ENCODE measurements at regions not wholly inside any gene's neighbourhood (a gene's known extent, or its start where the extent isn't known, plus 50 kb on each side); places are given as distances from the start of the nearest gene placed in this dataset.
"Not testable (repeated sequence)": the region's sequence is repeated elsewhere in the genome, so short reads cannot be mapped to it uniquely, and the experiment has no call there.

DNA sequence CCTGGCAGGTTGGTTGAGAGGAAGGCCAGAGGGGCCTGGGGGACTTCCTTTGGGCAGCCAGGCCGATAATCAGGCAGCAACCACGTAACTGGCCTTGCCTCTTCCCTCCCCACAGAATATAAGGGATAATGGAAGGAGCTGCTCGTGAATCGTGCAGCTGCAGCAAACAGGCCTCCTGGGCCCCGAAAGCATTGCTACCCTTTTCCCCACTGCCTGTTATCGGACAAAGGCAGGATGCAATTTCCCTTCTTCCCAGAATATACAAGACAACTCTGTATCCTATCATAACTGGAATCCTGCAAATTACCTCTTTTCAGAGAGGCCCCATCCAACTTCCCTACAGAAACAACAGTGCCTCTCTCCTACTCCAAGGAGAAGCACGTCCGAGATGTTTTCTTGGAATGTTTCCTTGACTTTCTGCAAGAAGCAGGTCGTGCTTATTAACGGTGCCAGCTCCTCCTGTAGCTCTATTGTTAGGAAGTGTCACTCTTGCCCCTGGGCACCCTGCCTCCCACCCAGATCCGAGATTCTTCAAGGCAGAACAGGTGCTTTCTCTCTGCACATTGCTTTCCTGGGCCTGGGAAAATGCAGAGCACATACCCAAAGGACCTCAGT lies 106.0 kb upstream of the TIAM1 start:
- no peak for DNase-seq

DNA sequence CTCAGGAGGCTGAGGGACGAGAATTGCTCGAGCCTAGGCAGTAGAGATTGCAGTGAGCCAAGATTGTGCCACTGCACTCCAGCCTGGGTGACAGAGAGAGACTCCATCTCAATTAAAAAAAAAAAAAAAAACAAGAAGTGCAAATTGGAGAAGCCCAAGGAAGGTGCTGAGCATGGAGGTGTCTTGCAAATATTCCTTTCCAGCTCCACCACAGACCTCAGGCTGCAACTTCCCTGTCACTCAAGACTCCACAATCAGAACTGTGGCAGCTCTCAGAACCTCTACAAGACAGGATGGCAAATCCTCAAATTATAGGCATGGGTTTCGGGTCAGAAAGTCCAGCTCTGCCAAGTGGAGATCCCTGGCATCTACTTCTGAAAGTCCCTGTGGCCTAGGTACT lies 104.4 kb upstream of the TIAM1 start:
- no peak for DNase-seq

- peak; percentile 38 for DNase-seq
These were observed 103.4 kb upstream of the TIAM1 start for GRCh38 chr21:31447505-31447904.

DNA sequence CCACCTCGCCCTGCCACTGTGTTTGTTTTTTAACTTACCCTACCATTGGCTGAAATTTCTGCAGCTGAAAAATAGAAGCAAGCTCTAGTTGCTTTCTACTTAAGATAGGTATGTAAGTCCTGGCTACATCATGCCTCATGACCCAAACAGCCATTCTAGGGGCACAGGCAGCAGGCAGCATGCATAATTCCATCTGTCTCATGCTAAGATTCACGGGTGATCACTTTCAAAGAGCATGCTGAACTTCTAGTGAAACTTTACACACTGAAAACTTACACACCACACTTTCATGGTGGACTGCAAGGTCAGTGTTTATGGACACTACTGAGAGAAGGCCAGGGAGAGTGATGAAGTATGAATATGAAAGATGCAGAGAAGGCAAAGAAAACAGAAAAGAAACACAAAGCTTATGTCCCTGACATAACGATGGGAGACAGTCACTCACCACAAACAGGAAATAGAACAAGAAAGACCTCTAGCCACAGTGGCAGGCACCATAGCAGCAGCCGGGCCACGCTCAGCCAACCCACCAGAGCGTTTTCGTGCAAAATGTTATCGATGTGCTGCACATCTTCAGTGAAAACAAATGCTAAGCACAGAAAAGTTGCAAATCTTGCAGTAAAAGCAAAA lies 102.3 kb upstream of the TIAM1 start:
- no peak for DNase-seq

DNA sequence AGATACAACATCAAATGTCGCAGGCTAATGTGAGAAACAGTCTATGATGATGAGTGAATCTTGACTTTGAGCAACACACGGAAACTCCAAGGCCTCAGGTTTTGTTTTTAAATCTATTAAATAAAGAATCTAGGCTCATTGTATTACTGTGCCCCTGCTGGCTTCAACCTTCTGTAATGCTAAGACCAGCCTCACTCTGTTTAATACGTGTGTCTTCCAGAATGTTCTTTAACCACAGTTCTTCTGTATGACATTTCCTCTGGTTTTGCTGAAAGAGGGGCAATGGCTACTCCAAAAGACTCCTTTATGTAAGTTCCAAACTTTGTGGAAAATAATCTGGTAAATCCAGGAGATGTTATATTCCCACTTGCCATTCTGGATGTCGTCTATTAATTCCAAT lies 101.1 kb upstream of the TIAM1 start:
- no peak for DNase-seq

DNA sequence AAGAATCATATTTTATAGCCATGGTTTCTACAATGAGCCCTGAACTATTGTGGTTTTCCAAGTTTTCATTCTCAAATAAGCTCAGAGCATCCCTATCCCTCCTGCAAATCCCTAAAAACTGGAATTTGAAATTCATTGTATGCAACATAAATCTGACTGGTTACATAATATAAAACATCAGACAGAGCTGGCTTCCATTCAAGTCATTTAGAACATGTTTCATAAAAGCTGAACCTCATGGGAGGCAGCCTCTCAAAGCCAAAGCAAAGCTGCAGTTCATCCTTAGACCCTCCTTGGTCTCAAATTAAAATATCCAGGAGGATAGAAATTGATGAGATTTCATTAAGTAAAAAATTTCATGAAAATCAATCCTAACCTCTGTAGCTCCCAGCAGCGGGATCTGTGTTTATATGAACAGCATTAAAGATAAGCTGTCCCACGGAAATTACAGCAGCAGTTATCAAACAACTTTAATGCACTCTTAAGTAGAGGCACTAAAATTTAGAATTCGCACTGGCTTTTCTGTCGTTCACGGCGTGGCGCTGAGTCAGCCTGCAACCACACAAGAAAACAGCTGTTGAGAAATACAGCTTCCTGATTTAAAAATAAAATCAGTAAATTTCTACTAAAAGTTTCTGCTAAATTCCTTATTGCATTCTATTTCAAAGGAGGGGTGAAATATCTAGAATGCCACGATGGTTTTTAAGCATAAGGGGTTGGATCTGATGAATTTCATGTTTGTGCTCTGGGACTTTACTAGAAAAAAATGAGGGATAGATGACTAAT lies 99.9 kb upstream of the TIAM1 start:
- DNase-seq: peak; percentile 41

DNA sequence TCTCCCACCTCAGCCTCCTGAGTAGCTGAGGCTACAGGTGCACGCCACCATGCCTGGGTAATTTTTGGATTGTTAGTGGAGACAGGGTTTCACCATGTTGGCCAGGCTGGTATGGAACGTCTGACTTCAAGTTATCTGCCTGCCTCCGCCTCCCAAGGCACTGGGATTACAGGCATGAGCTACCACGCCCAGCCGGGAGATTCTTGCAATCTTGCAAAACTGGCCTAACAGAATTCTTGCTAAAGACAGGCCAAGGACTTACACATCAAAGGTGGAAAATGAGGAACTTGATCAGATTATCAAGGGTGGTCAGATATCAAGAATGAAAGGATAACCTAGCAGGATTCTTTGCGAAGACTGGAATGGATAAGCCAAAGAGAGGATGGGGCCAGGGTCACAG lies 98.3 kb upstream of the TIAM1 start:
- DNase-seq: no peak

DNA sequence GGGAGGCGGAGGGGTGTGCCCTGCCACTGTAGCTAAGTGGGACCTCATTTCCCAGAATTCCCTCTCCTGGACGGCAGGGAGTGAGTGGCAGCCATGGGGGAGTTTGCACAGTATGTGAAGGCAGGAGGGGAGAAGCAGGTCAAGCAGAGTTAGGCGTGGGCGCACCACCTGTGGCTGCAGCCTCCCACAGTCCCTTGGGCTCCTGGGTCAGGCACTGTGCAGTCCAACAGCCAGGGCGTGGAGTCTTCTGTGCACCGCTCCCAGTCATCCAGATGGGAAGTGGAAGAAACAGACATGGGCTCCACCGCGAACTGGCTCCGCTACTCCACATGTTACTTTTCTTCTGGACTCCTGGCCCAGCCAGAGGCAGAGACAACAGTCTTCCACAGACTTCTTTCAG lies 85.4 kb upstream of the TIAM1 start:
- DNase-seq: no peak

DNA sequence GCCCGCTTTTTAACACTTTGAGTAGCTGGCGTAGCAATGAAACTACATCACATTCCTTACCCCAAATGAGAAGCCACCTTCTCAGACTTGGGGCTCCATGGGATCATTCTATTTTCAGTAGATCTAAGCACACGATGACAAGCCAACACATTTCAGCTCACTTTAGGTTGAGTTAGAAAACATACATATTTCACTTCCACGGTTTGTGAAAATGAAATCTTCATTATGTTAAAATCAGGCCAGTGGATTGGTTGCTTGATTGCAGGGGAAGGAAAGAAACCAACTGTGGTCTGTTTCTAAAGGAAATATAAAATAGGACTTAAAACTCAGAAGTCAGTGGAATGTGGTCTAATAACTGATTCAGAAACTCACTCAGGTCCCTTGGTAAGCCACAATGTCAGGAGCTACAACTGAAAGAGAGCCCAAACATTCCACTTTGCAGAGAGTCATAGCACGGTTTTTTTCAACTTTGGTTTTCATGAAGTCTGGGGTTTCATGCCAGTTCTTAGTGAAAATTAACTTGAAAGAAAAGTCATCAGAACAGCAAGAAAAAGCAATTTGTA lies 82.3 kb upstream of the TIAM1 start:
- DNase-seq: peak; percentile 63

- DNase-seq: no peak
These were observed 81.1 kb upstream of the TIAM1 start for GRCh38 chr21:31425138-31425537.

DNA sequence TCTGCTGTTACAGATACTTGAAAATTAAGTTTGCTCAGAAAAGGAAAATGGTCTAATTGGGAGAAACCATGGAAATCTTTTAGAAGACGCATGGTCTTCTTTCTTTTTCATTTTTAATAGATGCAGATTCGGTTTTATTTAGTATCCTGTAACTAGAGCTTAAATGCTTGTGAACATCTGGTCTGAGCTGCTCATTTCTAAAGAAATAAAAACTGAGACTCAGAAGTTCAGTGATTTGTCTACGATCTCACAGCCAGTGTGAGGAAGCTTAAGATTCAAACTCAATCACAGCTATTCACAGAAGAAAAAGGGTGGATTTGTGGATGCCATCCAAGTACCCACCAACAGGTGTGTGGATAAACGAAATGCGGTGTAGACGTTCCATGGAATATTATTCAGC lies 80.0 kb upstream of the TIAM1 start:
- no peak for DNase-seq

DNA sequence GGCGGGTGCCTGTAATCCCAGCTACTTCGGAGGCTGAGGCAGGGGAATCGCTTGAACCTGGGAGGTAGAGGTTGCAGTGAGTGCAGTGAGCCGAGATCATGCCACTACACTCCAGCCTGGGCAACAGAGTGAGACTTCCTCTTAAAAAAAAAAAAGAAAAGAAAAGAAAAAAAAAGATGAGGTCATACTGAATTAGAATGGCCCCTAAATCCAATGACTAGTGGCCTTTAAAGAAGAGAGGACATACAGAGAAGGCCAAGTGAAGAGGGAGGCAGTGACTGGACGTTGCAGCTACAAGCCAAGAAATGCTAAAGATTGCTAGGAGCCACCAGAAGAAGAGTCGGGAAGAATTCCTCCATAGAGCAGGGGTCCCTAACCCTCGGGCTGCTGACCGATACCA lies 76.9 kb upstream of the TIAM1 start:
- DNase-seq: no peak

DNA sequence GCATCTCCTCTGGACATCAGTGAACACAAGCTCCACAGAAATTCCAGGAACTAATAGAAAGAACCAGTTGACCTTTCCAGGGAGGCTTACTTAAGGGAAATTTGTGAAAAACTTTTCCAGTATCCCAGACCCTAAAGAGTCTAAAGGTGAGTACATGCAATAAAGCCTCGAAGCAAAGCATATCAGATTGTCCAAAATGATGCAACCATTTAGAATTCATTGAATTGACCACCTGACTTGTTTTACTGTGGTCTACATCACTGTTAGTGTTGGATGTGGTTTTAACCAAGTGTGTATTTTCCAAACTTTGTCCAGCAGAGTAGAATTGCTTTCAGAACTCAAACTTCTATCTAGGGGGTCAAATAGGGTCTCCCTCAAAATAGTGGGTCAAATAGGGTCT lies 76.3 kb upstream of the TIAM1 start:
- DNase-seq: no peak

DNA sequence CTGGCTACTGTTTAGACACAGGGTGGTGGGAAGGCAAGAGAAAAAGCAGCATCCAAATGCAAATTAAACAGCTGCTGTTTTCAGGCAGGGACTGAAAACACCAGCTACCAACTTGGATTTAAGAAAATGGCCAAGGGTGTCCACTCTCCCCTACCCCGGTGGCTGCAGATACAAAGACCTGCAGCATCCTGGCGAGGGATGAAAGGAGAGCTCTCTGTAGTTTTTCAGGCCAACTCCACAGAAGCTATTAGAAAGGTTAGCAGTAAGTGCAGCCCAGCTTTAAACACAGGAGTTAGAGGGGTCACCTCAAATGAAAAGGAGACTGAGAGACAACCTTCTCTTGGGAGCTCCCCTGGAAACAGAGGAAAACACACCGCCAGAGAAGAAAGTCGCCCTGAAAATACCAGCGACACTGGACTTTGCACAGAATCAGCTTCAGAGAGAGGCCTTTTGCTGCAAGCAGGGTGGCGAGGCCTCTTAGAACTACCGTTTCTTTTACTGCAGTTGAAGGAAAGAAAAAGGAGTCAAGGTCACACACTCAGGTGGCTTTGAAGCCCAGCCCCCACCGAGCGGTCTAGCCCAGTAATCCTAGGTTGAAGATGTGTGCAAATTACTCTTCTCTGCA lies 74.4 kb upstream of the TIAM1 start:
- no peak for DNase-seq

DNA sequence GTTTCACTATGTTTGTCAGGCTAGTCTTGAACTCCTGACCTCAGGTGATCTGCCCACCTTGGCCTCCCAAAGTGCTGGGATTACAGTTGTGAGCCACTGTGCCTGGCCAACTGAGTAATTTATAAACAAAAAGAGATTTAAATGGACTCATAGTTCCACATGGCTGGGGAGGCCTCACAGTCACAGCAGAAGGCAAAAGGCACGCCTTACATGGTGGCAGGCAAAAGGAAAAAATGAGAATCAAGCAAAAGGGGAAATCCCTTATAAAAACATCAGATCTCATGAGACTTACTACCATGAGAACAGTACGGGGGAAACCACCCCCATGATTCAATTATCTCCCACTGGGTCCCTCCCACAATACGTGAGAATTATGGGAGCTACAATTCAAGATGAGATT lies 73.2 kb upstream of the TIAM1 start:
- not testable (repeated sequence) for DNase-seq

GRCh38 chr21:31416465-31416864 lies 72.4 kb upstream of the TIAM1 start:
- DNase-seq: no peak

DNA sequence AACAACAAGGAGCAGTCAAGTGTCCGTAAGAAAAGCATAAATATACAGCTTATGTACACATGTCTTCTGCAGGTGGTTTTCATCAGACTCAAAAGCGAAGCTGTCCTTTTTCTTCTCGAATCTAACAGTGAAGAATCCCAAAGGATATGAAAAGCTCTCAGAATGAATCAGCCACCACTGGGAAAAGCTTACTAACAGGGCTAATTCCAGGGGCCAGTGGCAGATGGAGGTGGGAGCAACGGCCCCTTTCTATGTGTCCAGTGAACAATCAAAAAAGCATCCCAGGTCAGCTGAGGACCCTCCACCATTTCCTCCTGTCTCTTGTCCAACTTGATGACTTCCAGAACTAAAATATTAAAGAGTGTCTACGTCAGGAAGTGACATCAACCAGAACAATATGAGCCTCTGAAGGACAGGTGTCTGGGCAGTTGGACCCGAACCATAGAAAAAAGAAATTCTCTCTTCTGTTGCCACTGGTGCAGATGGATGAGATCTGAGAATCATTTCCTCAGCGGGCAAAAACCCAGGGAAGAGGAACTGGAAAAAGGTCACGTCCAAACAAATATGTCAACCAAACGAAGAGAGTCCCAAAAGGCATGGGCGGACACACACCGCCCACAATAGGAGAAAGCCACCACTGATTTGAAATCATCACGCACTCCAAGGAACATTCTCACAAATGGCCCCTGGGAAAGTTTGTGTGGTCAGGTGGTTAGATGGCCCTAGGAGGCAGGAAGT lies 70.4 kb upstream of the TIAM1 start:
- DNase-seq: no peak

GRCh38 chr21:31413698-31414097 lies 69.6 kb upstream of the TIAM1 start:
- DNase-seq: no peak

DNA sequence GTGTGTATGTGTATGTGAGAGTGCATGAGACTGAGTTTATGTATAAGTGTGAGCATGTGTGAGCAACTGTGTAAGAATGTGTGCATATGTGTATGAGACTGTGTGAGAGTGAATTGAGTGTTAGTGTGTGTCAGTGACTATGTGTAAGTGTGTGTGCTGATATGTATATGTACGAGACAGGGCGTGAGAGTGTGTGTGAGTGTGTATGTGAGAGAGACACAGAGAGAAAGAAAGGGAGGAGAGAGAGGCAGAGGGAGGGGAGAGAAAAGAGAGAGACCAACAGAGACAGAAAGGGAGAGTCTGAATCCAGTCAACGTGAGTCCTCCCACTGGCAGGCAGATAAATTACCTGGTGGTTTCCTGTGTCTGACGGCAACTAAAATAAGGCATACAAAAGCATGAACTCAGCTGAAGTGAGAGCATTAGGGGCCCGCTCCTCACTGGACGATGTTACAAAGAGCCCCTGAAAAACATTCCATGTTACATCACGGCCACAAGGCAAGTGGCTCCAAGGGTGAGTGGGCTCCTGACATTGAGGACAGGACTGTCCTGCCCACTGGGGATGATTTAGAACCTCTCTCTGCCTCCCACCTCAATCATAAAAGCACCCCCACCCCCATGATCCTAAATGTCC lies 66.6 kb upstream of the TIAM1 start:
- no peak for DNase-seq

- DNase-seq: no peak
These were observed 65.9 kb upstream of the TIAM1 start for GRCh38 chr21:31409831-31410487.

DNA sequence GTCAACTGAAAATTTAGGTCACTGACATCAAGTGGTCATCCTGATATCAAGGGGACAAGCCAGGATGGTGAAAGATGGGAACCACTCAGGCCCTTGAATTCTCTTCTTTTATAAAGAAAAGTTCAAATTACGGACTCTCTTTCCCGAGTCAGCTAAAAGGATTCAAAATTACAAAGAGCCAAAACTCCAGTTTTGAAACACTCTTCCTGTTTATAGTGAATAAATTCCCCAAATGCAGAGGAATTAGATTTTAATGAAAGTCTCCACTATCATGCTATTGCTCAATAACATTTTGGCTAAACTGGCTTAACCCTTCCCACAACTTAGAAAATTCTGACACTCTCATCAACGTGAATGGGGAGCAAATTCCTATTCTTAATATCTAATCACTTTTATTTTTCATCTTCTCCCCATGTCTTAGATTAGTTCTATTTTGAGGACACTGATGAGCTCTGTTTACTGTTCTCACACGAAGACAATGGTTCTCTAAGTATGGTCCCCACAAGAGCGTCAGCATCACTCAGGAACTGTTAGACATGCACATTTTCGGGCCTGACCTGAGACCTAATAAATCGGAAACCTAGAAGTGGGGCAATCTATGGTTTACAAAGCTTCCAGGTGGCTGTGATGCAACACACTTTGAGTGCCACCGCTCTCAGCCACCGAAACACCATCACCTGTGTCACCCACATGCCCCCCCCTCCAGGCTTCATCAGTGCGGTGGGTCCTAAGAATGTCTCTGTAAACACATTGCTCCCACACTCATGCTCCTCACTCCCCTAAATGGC lies 64.4 kb upstream of the TIAM1 start:
- DNase-seq: no peak

Data from fibroblast of skin of right biceps (primary cell).